ENCODE measurements at regions not wholly inside any gene's neighbourhood (a gene's known extent, or its start where the extent isn't known, plus 50 kb on each side); places are given as distances from the start of the nearest gene placed in this dataset.

DNA sequence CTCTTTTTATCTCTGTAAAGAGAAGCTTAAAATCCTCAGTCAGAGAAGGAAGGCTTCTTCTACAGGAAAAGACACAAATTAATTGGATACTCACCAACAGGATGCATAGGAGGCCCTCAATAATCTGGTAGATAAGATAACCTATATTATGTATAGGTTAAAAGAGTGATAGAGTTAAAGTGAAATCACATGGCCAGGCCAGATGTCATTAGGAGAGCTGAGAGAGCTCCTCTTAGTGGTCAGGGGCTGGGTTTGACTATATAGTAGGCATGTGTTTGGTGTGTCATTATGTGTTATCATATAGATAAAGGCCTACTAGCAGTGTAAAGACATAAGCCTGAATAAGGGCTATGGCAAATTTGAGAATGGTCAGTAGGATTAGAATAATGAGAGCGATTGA is 479.3 kb downstream of the EPHA3 start:
- TF ChIP-seq, protein P1, sequence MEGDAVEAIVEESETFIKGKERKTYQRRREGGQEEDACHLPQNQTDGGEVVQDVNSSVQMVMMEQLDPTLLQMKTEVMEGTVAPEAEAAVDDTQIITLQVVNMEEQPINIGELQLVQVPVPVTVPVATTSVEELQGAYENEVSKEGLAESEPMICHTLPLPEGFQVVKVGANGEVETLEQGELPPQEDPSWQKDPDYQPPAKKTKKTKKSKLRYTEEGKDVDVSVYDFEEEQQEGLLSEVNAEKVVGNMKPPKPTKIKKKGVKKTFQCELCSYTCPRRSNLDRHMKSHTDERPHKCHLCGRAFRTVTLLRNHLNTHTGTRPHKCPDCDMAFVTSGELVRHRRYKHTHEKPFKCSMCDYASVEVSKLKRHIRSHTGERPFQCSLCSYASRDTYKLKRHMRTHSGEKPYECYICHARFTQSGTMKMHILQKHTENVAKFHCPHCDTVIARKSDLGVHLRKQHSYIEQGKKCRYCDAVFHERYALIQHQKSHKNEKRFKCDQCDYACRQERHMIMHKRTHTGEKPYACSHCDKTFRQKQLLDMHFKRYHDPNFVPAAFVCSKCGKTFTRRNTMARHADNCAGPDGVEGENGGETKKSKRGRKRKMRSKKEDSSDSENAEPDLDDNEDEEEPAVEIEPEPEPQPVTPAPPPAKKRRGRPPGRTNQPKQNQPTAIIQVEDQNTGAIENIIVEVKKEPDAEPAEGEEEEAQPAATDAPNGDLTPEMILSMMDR (IDR thresholded peaks at IDR 0.05): no peak
- DNase-seq (ENCODE audit: low spot score): no peak
- no peak overlapping the region for H3K27ac ChIP-seq

DNA sequence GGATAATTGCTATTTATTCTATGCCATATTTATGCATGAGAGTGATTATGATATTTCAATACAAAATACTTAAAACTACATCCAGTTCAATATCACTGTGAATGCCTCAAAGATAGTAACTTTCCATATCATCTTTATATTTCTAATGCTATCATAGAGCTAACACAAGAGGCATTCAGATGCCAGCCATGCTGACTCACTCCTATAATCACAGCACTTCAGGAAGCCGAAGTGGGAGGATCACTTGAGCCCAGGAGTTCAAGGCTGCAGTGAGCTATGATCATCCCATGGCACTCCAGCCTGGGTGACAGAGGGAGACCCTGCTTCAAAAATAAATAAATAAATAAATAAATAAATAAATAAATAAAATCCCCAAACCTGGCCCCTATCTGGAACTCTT is 498.7 kb downstream of the EPHA3 start:
- DNase-seq (ENCODE audit: low spot score): no peak
- Histone ChIP-seq H3K4me3 (no peak overlapping the region), H3K27ac (no peak overlapping the region)
- TF ChIP-seq, protein P1 (IDR thresholded peaks at IDR 0.05): no peak

More for the DNA sequence above, 479.3 kb downstream of the EPHA3 start:
- H3K4me3 ChIP-seq: no peak overlapping the region

DNA sequence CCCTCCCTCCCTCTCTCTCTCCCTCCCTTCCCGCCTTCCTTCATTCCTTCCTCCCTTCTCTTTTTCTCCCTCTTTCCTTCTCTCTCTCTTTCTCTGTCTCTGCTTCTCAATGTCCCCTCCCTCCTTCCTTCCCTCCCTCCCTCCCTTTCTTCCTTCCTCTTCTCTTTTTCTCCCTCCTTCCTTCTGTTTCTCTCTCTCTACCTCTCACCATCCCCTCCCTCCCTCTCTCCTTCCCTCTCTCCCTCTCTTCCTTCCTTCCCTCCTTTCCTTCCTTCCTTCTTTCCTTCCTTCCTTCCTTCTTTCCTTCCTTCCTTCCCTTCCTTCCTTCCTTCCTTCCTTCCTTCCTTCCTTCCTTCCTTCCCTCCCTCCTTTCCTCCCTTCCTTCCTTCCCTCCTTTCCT is 504.6 kb downstream of the EPHA3 start:
- DNase-seq (ENCODE audit: low spot score): no peak
- H3K27ac ChIP-seq: no peak overlapping the region
- TF ChIP-seq, protein P1 (IDR thresholded peaks at IDR 0.05): no peak
- no peak overlapping the region for H3K4me3 ChIP-seq

DNA sequence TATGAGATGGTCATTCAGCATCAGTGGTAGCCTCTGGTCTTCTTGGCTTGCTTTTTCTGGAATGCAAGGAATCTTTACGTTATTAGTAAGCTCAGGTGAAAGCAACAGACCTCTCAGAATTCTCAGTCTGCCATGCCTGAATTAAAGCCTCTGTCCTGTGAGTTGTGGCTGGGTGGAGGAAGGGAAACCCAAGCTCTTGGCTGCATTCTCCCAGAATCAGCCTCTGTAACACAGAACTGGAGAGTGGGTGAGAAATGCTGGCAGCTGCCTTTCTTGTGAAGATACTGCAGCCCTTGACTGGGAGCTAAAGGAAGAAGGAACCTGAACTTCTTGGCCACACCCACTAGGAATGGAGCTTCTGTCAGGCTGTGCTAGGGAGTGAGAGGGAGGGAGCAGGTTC is 505.8 kb downstream of the EPHA3 start:
- H3K4me3 ChIP-seq: no peak overlapping the region
- no peak overlapping the region for H3K27ac ChIP-seq
- TF ChIP-seq, protein P1 (IDR thresholded peaks at IDR 0.05): no peak
- DNase-seq (ENCODE audit: low spot score): no peak

DNA sequence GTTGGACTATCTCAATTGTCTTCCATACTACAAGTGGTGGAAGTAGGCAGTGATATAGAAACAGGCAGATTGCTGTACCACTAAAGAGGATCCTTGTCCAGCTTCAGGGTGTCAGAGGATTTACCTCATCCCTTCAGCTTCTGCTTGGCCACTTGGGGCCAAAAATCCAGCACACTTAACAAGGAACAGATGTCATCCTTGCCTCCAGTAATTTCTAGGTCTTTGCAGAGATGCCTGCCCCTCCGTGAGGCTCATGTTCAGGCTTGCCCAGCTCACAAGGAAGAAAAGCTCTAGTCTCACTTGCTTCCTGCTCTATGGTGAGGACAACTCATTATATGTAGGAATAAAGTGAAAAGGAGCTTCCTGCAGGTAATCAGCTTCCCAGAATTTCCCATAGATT is 510.3 kb downstream of the EPHA3 start:
- Histone ChIP-seq H3K27ac (no peak overlapping the region), H3K4me3 (no peak overlapping the region)
- DNase-seq (ENCODE audit: low spot score): no peak
- TF ChIP-seq, protein P1 (IDR thresholded peaks at IDR 0.05): no peak

DNA sequence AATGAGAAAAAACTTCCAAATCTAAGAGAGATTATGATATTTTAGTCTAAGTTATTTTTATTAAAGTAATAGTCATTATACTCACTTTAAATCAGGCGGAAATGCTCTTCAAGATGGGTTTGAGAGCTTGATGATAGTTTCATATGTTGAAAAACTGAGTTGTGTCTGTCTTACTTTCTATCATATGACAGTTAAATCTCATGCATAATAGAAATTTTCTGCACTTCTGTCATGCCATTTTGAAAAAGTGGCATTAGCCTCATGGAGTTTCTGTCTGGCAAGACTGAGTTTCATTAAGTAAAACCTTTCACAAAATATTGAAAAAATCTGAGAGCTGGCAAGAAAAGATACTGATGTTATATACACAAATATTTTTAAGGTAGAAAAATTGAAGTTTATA is 511.8 kb downstream of the EPHA3 start:
- no peak for DNase-seq (ENCODE audit: low spot score)
- TF ChIP-seq, protein P1 (IDR thresholded peaks at IDR 0.05): no peak
- H3K4me3 ChIP-seq: no peak overlapping the region
- H3K27ac ChIP-seq: no peak overlapping the region

DNA sequence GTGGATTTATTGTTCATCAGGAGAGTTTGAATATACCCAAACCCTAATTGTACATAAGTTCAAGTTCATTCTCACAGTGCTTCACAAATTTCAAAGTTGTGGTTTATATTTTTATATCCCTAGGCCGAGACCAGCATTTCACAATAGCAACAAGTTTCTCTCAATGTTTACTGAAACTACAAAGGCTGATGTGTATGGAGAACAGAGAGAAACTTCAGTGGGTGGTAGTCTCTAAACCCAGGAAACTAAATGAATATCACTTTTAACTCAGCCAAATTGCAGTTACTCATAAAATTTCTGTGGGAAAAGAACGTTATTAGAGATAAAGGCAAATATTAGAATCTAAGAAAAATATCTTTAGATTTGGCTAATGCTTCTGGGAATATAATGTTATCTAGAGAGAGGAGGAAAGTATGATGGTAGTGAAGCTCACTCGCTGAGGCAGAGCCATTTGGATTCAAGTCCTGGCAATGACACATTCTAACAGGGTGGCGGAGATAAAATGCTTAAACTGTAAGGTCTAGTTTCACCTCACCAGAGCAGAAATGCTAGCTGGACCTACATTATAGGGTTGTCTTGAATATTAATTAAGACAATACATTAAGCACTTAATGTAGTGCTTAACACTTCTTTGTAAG is 514.8 kb downstream of the EPHA3 start:
- peak overlapping the region in 1 of 2 donors; percentile 10 for H3K27ac ChIP-seq
- no peak for DNase-seq (ENCODE audit: low spot score)
- H3K4me3 ChIP-seq: no peak overlapping the region
- TF ChIP-seq, protein P1 (IDR thresholded peaks at IDR 0.05): no peak

All from coronary artery (tissue), 2 donors.